MM.1S (cell line): ENCODE measurements at regions not wholly inside any gene's neighbourhood (a gene's known extent, or its start where the extent isn't known, plus 50 kb on each side); places are given as distances from the start of the nearest gene placed in this dataset.

Experiments used
- DNase-seq: peaks from one replicate; pipeline ENCODE4 v3.0.0-alpha.2; 2015
- H2AFZ ChIP-seq: fragments of 300-600 bp; sonication (generic); 2 replicates; pipeline ENCODE4 v1.6.0; 2016; ENCODE audit warnings: antibody characterized with exemption, low read length
- H3F3A ChIP-seq: fragments of 300-600 bp; sonication (generic); 2 replicates; pipeline ENCODE4 v1.6.1; 2016; ENCODE audit warnings: mild to moderate bottlenecking, antibody characterized with exemption, low read length, moderate library complexity, mixed read lengths; ENCODE audit not compliant: insufficient read depth
- H3K27ac ChIP-seq: fragments of 300-600 bp; sonication (generic); 2 replicates; pipeline ENCODE4 v1.5.1; 2016; ENCODE audit warnings: mild to moderate bottlenecking, low read length
- H3K27me3 ChIP-seq: fragments of 300-600 bp; sonication (generic); replicated peaks from 2 replicates; pipeline ENCODE4 v1.6.0; 2016; ENCODE audit warnings: low read length; ENCODE audit not compliant: insufficient read depth
- H3K36me3 ChIP-seq: fragments of 300-600 bp; sonication (generic); replicated peaks from 2 replicates; pipeline ENCODE4 v1.6.1; 2016; ENCODE audit warnings: mild to moderate bottlenecking, low read length, mixed read lengths; ENCODE audit not compliant: insufficient read depth
- H3K4me1 ChIP-seq: fragments of 300-600 bp; sonication (generic); 2 replicates; pipeline ENCODE4 v1.6.1; 2016; ENCODE audit warnings: low read length, mixed read lengths
- H3K4me2 ChIP-seq: fragments of 300-600 bp; sonication (generic); 2 replicates; pipeline ENCODE4 v1.6.0; 2016; ENCODE audit warnings: low read depth, low read length
- H3K4me3 ChIP-seq: fragments of 300-600 bp; sonication (generic); 2 replicates; pipeline ENCODE4 v1.5.1; 2016; ENCODE audit warnings: low read length, mixed read lengths
- H3K79me2 ChIP-seq: fragments of 300-600 bp; sonication (generic); 2 replicates; pipeline ENCODE4 v1.6.1; 2016; ENCODE audit warnings: mixed run types, low read length, mixed read lengths
- H3K9ac ChIP-seq: fragments of 300-600 bp; sonication (generic); 2 replicates; pipeline ENCODE4 v1.6.1; 2016; ENCODE audit warnings: low read length, mixed read lengths
- H3K9me2 ChIP-seq: fragments of 300-600 bp; sonication (generic); replicated peaks from 2 replicates; pipeline ENCODE4 v1.6.1; 2016; ENCODE audit warnings: mild to moderate bottlenecking, low read length, mixed read lengths; ENCODE audit not compliant: insufficient read depth
- H3K9me3 ChIP-seq: fragments of 300-600 bp; sonication (generic); replicated peaks from 2 replicates; pipeline ENCODE4 v1.6.1; 2016; ENCODE audit warnings: mild to moderate bottlenecking, low read length, mixed read lengths; ENCODE audit not compliant: insufficient read depth
- H4K20me1 ChIP-seq: fragments of 300-600 bp; sonication (generic); 2 replicates; pipeline ENCODE4 v1.6.1; 2016; ENCODE audit warnings: mild to moderate bottlenecking, low read length, moderate library complexity, mixed read lengths; ENCODE audit not compliant: insufficient read depth
- CTCF ChIP-seq: fragments of 300-600 bp; sonication (generic); IDR thresholded peaks from 2 replicates; pipeline ENCODE4 v1.5.1; 2016; ENCODE audit warnings: antibody characterized with exemption, low read length, mixed read lengths
- EZH2 ChIP-seq: fragments of 300-600 bp; sonication (generic); optimal IDR thresholded peaks from 2 replicates; pipeline ENCODE3; 2017; ENCODE audit warnings: low read depth, mild to moderate bottlenecking, antibody characterized with exemption, low read length, mixed read lengths
- EZH2phosphoT487 ChIP-seq: fragments of 300-600 bp; sonication (generic); IDR thresholded peaks from 2 replicates; pipeline ENCODE4 v1.6.1; 2018; ENCODE audit warnings: antibody characterized with exemption, low read length

- no peak for DNase-seq
- Histone ChIP-seq H3K36me3 (no peaks in the 10 kb centered on the region), H3F3A (no peaks in the 10 kb centered on the region), H4K20me1 (no peaks in the 10 kb centered on the region), H3K27me3 (no peaks in the 10 kb centered on the region), H3K79me2 (no peaks in the 10 kb centered on the region), H3K4me2 (no peak overlapping the region), H3K9me3 (no peaks in the 10 kb centered on the region), H2AFZ (no peak overlapping the region), H3K9me2 (no peaks in the 10 kb centered on the region), H3K4me3 (no peak overlapping the region), H3K4me1 (no peaks in the 10 kb centered on the region), H3K27ac (no peak overlapping the region), H3K9ac (no peak overlapping the region)
- no peak for TF ChIP-seq EZH2
- TF ChIP-seq EZH2phosphoT487 = no peak
Measured at GRCh38 chr6:147977851-147978465, 364.7 kb upstream of the SASH1 start.

GRCh38 chr6:147979966-147980365 is 362.7 kb upstream of the SASH1 start:
- Histone ChIP-seq H3K4me2 (no peak overlapping the region), H3F3A (no peaks in the 10 kb centered on the region), H4K20me1 (no peaks in the 10 kb centered on the region)

GRCh38 chr6:147983581-147984366 is 358.9 kb upstream of the SASH1 start:
- Histone ChIP-seq H3K27ac (no peak overlapping the region), H3K4me3 (no peak overlapping the region), H2AFZ (no peak overlapping the region), H3K9me3 (no peaks in the 10 kb centered on the region), H4K20me1 (no peaks in the 10 kb centered on the region), H3K4me2 (no peak overlapping the region), H3K27me3 (no peaks in the 10 kb centered on the region), H3K36me3 (no peaks in the 10 kb centered on the region), H3F3A (no peaks in the 10 kb centered on the region), H3K9me2 (no peaks in the 10 kb centered on the region), H3K9ac (no peak overlapping the region), H3K4me1 (no peaks in the 10 kb centered on the region), H3K79me2 (no peaks in the 10 kb centered on the region)
- TF ChIP-seq CTCF (no peak), EZH2 (no peak), EZH2phosphoT487 (no peak)
- DNase-seq = no peak

More at GRCh38 chr6:147979966-147980365, 362.7 kb upstream of the SASH1 start:
- H3K4me3 ChIP-seq = no peak overlapping the region
- no peak for DNase-seq
- no peaks in the 10 kb centered on the region for H3K4me1 ChIP-seq
- TF ChIP-seq EZH2 (no peak), EZH2phosphoT487 (no peak), CTCF (no peak)
- H3K9ac ChIP-seq = no peak overlapping the region
- H3K36me3 ChIP-seq = no peaks in the 10 kb centered on the region
- no peak overlapping the region for H2AFZ ChIP-seq
- no peaks in the 10 kb centered on the region for H3K9me2 ChIP-seq
- no peaks in the 10 kb centered on the region for H3K79me2 ChIP-seq
- no peak overlapping the region for H3K27ac ChIP-seq
- H3K9me3 ChIP-seq = no peaks in the 10 kb centered on the region
- no peaks in the 10 kb centered on the region for H3K27me3 ChIP-seq

GRCh38 chr6:147986846-147987245 is 355.8 kb upstream of the SASH1 start:
- H3K4me3 ChIP-seq = no peak overlapping the region
- H3K79me2 ChIP-seq = no peaks in the 10 kb centered on the region
- no peaks in the 10 kb centered on the region for H4K20me1 ChIP-seq

More at GRCh38 chr6:147986846-147987245, 355.8 kb upstream of the SASH1 start:
- no peaks in the 10 kb centered on the region for H3K36me3 ChIP-seq
- no peak for TF ChIP-seq EZH2phosphoT487
- TF ChIP-seq CTCF = no peak
- no peak for TF ChIP-seq EZH2
- no peak for DNase-seq
- no peaks in the 10 kb centered on the region for H3K27me3 ChIP-seq
- no peaks in the 10 kb centered on the region for H3F3A ChIP-seq
- H2AFZ ChIP-seq = no peak overlapping the region
- no peaks in the 10 kb centered on the region for H3K9me3 ChIP-seq
- no peaks in the 10 kb centered on the region for H3K4me1 ChIP-seq
- no peak overlapping the region for H3K4me2 ChIP-seq
- H3K9me2 ChIP-seq = no peaks in the 10 kb centered on the region
- no peak overlapping the region for H3K27ac ChIP-seq
- H3K9ac ChIP-seq = no peak overlapping the region
